Umbilical cord (tissue), 1 donor: ENCODE measurements at regions not wholly inside any gene's neighbourhood (a gene's known extent, or its start where the extent isn't known, plus 50 kb on each side); places are given as distances from the start of the nearest gene placed in this dataset.

Experiments
- DNase-seq: peaks from one replicate; pipeline ENCODE4 v3.0.0-alpha.2; 2015; ENCODE audit warnings: low spot score

- DNase-seq, result no peak
Measured at GRCh38 chr2:158905341-158905740, 63.1 kb upstream of the TANC1 start.

GRCh38 chr2:158905784-158906183, 62.7 kb upstream of the TANC1 start:
- DNase-seq, result no peak

- no peak for DNase-seq
Measured at GRCh38 chr2:158907926-158908456, 60.4 kb upstream of the TANC1 start.

GRCh38 chr2:158912112-158912511, 56.3 kb upstream of the TANC1 start:
- no peak for DNase-seq

- no peak for DNase-seq
Measured at GRCh38 chr2:158912765-158913164, 55.7 kb upstream of the TANC1 start.

- no peak for DNase-seq
Measured at GRCh38 chr2:158914066-158914465, 54.4 kb upstream of the TANC1 start.

GRCh38 chr2:158914731-158915130, 53.7 kb upstream of the TANC1 start:
- DNase-seq, result no peak

- DNase-seq, result no peak
Measured at GRCh38 chr2:158917121-158917520, 51.3 kb upstream of the TANC1 start.

GRCh38 chr2:158918452-158918851, 50.0 kb upstream of the TANC1 start:
- DNase-seq, result no peak
